ENCODE measurements at regions not wholly inside any gene's neighbourhood (a gene's known extent, or its start where the extent isn't known, plus 50 kb on each side); places are given as distances from the start of the nearest gene placed in this dataset.
"Not testable (repeated sequence)": the region's sequence is repeated elsewhere in the genome, so short reads cannot be mapped to it uniquely, and the experiment has no call there.

DNA sequence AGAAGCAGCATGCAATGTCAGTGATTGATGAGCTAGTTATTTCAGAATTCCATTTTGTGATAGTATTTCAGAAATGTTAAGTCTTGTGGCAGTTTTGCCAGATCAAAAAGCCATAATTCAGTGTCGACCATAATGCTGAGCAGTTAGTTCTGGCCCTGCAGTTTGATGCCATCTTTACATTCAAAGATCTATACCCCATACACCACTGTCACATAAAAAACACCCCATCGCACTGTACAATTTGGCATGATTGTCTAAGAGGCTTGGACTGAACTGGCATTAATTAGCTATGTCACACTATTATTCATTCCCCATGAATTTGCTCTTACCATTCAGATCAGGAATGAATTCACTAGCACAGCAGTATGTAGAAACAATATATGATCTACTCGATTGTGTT is 127.7 kb upstream of the EPHA3 start:
- no peak for DNase-seq

DNA sequence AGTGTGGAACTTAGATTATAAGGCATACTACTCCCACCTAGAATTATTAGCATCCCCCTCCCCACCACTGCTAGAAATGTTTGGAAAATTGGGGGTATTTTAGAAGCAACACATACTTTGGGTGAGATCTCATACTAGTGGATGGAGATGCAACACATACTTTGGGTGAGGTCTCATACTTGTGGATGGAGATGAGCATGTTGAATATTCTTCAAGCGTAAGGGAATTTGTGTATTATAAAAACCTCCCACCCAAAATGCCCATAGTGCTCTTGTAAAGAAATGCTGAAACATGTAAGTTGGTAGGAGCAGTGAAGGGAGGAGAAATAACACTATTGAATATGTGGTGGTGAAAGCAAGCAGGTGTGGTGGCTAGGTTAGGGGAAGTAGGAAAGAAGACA is 124.0 kb upstream of the EPHA3 start:
- DNase-seq = no peak

DNA sequence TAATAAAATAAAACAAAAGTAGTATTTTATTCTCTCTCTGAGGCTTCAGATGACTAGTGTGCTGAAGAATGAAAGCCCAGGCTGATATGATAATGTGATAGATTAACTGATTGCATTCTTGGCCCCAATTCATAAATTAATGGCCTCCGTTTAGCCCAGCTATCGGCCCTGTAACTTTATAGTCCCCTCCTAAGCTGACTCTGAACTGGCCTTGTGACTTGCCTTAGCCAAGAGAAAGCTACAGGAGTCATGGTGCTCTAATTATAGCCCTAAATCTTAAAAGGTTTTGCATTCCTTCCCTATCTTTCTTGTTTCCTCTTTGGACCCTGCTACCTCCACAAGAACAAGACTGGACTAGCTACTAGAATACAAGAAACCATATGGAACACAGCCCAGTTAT is 123.2 kb upstream of the EPHA3 start:
- DNase-seq = no peak

DNA sequence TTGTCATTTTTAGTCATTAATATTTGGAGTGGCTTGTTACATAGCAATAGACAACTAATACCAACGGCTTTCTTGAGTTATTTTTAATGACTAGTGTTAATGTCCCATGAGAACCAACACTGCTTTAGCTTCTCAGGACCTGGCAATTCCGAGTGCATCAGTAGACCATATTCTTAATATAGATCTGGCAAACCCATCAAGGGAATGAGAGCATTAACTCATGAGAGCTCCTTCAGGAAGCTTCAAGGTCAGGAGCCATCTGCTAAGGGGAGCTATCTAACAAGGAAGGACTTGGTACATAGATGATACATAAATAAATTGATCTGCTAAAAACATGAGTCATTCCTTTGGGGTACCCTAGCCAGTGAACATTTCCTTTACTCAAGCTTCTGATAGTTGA is 122.6 kb upstream of the EPHA3 start:
- DNase-seq = no peak

DNA sequence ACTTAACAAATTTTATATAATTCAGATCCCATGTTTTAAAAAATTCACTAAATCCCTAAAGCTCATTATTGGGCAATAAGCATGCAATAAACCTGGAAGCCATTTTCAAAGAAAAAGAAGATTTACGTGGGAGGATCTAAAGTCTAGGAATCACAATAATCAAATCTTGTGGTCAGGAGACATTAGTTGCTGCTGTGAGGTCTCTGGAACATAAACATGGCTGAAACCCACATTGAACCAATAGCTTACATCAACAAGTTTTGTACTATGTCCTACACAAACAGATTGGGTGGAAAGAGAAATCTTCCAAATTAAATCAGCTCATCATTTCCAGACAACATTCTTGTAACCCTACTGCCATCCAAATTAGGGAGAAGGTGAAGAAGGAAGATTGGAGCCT is 121.9 kb upstream of the EPHA3 start:
- DNase-seq = no peak

DNA sequence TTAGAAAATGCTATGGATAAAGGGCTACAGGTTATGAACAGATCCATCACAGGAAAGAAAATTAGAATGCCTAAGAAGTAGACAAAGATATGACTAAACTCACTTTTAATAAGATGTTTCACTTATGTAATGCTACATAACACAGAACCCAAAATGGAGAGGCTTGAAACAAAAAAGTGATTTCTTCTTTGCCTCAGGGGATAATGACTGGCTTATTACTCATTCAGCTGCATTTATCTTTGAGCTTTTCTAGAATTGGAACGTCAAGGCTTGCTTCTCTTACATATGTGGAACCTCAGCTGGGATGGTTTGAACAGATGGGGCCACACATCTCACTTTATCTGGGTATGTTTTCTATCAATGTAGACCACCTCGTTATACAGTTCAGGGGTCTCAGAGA is 120.6 kb upstream of the EPHA3 start:
- DNase-seq = no peak

DNA sequence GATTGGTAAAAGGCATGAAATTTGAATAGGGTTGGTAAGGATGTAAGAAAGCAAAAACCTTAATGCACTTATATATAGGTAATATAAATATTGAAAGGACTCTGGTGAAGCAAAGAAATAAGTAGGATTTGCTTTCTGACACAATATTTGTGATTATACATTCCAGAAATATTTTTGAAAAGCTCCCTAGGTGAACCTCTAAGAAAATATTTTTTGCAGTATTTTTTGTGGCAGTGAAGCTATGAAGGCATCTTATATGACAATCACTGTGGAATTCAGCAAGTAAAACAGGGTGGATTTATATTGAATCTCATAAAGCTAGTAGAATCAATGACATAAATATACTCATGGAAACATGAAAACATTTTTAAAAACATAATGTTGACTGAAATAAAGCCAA is 119.6 kb upstream of the EPHA3 start:
- DNase-seq = no peak

DNA sequence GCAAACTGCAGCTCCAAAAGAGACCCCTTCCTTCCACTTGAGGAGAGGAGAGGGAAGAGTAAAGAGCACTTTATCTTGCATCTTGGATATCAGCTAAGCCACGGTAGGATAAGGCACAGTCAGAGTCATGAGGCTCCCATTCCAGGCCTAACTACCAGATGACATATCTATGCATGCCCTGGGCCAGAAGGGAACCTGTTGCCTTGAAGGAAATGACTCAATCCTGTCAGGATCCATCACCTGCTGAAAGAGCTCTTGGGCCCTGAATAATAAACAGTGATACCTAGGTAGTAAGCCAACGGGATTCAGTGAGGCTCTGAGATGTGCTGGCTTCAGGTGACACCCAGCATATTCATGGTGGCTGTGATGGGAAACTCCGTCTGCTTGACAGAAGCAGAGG is 118.5 kb upstream of the EPHA3 start:
- no peak for DNase-seq

DNA sequence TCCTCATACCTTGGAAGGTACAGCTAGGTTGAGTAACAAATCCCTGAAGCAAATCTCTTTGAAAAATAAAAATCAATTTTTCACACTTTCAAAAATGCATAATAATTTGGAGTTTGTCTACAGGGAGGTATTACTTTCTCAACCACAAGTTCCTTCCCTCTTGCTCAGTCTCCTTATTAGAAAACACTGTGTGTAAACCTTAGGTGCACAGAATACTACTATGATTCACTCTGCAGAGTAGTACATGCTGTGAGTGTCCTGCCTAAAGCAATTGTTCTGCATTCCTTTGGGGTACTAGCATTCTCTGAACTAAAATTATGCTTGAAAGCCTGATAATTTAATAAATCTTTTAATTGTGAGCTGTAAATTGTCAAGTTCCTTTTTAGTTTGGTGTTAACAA is 115.9 kb upstream of the EPHA3 start:
- DNase-seq = no peak

DNA sequence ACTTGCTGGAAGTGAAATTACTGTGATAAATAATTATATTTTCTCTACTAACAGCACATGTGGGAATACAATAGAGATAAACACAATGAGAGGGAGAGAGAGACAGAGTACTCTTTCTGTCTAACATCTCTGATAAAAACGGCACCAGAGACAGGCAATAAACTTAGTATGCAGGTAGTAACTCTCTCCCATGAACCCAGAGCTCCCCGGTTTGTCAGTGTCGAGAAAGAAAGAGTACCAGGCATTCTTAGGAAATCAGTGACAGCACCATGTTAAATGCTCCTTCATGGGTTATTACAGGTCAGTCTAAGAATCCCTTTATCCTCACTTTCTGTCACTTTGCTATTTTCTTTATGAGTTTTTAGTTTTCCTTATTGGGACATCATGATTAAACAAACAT is 110.7 kb upstream of the EPHA3 start:
- DNase-seq = no peak

DNA sequence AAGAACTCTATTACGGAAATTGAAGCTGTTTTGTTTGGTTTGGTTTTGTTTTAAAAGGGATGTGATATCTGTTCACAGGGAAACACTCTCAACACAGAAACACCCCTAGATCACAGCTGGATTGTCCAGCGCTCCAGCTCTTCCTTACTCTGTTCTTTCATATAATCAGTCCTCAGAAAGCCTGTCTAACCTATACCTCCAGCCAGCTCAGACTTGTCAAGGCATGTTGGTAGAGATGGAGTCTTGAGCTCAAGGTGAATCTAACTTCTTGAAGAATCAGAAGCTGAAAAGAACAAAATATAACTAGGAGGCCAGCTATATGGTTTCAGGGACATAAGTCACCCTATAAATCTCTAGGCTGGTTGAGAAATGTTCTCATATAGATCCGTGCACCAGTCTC is 110.2 kb upstream of the EPHA3 start:
- no peak for DNase-seq

DNA sequence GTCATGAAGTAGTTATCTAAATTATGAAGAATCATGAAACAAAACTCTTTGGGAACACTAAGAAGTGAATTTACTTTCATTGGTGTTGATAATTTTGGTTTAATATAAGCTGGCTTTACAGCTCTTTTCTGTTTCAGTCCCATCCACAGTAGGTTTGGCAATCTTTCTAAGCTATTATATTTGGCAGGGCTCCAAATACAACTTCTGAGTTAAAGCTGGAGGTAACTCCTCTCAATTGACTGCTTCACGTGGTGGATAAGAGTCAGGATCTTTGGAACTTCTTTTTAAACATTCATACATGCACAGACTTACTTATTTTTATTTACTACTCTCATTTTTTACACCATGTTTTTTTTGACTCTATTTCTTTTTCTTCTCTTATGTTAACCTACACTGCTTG is 106.5 kb upstream of the EPHA3 start:
- DNase-seq = no peak

DNA sequence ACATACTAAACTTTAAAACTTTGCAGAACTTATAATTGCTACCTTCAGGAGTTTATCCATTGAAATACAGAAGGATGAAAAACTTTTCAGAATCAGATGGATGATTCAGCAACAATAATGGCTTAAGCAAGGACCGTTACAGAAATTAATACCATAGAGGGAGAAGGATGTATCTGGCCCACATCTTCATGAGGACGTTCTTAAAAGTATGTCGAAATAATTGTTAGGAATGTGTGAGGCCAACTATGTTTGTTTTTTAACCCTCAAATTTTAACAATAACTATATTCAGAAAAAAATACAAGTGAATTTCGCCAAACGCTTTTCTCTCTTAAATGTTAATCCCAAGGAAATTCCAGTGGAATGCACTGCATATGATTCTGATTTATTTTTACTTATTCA is 105.2 kb upstream of the EPHA3 start:
- DNase-seq = no peak

DNA sequence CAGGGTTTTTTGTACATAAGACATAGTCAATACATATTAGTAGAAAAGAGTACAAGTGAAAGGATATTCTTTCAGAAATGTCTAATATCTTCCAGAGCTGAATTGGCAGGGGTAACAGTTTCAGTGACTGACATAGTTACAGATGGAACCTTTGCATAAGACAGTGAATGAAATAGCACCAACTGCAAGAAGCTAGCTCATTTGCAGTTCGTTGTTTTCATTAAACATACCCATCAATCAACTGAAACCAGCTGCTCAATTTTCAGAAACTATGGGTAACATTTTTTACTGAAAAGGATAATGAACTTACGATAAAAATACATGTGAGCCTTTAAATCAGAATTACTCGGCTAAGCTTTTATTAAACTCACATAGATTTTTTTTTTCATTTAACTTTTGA is 93.9 kb upstream of the EPHA3 start:
- DNase-seq = no peak

DNA sequence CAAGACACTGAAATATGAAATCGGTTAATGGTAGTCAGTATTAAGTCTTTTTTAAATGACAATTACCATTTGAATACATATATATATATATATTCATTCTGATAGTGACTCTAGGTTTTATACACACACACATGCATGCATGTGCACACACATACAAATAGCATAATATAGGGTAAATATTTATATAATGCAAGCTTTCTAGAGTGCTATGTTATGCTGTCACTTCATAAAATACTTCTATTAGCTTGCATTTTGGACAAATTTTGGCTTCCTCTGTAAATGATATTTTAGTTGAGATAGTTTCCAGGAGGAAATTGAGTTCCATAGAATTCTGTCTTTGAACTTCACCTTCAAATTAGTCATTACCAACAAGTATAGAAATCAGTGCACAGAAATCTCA is 89.9 kb upstream of the EPHA3 start:
- DNase-seq = no peak

DNA sequence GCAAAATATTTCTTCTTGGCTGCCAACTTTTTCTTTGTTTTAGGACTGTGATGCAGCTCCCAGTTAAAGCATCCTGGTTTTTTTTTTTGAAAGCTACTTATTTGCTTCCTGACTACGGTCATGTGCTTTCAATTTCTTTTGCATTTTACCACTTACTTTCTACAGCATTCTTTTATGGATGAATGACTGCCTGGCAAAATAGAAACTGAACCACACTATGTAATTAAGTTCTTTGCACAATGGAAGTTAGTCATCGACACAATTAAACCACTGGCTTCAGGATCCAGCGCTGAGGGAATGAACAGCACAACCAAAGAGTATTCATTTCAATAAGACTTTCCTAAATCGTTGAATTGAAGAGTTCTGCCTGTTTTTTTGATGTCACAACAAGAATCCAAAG is 82.2 kb upstream of the EPHA3 start:
- no peak for DNase-seq

DNA sequence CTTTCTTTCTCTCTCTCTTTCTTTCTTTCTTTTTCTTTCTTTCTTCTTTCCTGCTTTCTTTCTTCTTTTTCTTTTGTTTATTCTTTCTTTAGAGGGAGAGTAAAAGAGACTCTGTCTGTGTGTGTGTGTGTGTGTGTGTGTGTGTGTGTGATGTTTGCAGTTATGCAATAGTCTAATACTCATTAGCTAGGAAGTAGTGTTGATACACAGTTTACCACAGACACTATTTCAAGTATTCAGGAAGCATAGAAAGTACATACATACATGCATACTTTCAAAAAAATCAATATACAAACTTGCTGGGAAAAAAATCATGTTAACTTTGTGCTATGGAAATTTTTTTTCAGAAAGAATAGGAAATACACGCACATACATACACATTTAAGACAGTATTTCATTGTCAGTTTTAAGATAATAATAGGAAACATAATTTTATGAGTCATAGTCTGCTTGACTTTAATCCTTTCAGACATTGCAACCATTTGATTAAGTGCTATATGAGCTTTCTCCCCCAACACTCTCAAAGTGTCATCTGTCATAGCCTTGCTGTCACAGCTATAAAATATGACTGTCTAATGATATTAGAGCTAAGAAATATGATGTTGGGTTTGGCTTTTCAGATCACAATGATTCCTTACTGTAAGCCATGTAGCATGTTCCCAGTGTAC is 74.9 kb upstream of the EPHA3 start:
- DNase-seq = no peak

DNA sequence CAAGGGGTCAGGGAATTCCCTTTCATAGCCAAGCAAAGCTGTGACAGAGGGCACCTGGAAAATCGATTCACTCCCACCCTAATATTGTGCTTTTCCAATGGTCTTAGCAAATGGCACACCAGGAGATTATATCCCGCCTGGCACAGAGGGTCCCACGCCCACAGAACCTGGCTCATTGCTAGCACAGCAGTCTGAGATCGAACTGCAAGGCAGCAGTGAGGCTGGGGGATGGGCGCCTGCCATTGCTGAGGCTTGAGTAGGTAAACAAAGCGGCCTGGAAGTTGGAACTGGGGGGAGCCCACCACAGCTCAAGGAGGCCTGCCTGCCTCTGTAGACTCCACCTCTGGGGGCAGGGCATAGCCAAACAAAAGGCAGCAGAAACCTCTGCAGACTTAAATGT is 72.7 kb upstream of the EPHA3 start:
- not testable (repeated sequence) for DNase-seq

DNA sequence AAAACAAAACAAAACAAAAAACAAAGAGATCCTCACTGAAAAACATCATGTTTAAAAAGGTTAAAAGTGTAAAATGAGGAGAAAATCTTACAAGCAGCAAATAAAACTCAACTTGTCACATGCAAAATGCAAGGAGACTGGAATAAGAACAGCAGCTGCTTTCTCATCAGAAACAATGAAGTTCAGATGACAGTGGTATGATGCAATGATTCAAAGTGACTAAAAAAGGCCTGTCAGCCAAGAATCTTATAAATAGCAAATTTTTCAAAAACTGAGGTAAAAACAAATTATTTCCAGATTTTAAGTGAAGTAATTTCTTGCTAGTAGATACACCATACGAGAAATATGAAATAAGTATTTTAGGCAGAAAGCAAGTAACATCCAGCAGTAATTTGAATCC is 68.6 kb upstream of the EPHA3 start:
- DNase-seq = no peak

DNA sequence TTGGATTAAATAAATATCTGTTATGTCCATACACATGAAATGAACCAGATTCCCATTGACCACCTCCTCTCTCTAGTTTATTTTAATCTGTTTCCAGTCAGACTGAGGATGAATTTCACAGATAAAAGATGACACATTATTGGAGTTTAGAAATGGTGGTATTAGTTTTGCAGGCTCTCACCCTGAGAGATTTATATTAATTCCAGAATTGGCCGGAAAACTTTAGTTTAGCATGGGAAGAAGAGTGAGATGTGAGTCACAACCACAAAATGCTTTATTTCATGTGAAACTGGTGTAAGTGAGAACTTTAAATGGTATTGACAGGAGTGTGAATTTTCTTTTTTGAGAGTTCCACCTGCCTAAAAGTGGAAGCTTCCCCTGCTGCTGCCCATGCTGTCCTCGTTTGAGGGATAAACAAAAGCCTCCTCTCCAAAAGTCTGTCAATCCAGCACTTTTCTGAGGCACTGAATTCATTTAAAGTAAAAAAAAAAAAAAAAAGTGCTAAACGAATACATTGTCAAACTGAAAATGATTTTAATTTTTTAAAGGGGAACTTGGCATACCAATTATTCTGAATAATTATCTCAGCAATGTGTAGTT is 65.1 kb upstream of the EPHA3 start:
- no peak for DNase-seq

DNA sequence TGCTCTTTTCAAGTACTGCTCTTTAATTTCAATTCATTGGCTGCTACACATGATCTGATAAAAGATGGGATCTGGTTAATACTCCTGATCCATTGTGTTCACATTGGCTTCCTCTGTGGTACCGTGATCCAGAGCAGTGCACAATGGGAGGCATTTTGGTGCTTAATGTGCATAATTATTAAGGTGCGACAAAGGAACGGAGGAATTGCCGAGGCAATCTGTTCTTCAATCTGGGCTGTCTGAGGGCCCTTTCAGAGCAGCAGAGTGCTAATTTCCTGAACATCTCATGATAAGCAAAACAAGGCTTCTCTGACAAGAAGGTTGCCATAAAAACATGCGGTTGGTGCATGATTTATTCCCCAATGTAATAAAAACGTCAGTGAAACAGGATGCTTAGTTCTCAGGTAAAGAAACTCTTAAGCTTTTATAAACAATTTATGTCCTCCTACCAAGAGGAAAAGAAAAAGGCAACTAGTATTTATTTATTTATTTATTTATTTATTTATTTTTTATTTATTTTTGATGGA is 64.0 kb upstream of the EPHA3 start:
- DNase-seq = no peak

DNA sequence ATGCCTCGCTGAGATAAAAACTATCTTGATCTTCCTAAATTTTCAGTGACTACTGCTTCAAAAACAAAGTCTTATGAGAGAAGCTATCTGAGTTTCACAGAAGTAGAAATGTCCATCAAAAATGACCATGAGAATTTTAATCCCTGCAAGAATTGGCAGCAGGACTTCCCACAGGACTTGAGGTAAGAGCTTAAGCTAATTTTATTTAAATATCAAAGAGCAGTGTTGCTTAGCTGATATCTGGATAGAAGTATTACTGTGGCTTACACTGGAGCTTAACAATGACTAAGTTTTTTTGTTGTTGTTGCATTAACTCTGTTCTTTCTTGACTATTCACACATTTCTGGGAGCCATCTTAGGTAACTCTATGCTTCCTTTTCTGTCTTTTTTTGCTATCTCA is 60.8 kb upstream of the EPHA3 start:
- DNase-seq = no peak

DNA sequence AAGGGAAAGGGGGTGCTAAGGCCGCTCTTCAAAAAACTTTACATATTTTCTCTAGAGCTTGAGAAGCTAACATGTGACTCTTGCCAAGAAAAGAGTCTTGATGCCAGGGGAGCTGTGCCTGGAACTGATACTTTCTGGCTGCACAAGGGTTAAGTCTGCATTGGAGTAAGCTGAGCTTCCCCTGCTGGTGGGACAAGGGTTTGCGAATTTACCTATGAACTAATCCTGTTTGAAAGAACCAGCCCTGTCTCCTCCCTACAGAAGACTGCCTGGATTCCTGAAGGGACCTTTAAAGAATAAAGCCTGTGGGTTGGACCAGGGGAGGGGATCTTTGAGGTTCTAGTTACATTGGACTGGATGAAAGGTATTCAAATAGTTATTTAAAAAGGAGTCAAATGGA is 58.3 kb upstream of the EPHA3 start:
- DNase-seq = no peak

DNA sequence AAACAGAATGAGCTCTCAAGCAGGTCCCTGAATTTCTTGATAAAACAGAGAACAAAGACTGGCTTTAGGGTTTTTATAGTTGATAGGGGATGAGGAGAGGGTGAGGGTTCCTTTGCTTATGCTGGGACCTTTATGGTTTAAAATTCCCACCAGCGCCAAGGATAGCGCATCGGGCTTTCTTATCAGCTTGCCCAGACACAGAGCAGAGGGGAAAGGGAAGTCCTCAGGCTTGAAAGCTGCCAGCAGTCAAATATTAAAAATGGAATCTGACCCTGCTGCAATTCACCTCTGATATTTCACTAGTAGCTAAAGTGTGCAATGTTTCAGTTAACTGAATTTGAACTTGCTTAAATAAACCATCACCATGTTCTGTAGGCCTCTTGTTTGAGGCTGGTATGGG is 55.0 kb upstream of the EPHA3 start:
- no peak for DNase-seq

DNA sequence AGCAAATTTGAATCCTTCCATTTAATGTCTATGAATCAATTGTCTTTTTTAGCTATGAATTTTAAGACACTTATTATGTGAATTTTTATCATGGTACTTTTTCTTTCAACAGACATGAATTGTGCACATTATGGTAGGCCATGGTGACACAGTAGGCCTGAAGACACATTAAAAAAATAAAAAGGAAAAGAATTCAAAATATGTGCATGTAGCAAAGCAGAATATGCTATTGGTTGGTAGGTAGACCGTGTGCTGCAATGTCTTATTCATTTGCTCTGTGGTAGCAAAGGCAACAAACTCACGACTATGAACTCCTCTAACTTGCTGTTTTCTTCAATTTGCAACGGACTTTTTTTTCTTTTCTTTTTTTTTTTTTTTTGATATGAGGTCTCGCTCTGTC is 50.0 kb upstream of the EPHA3 start:
- DNase-seq = no peak
